CD4-positive, alpha-beta T cell (primary cell): ENCODE measurements at regions not wholly inside any gene's neighbourhood (a gene's known extent, or its start where the extent isn't known, plus 50 kb on each side); places are given as distances from the start of the nearest gene placed in this dataset.

Source experiments
- ATAC-seq: fragments of 200-7000 bp; cut with Tn5 transposase; one replicate; pipeline ENCODE4 v1.10.0; 2022; ENCODE audit warnings: mild to moderate bottlenecking; ENCODE audit not compliant: poor library complexity
- CTCF ChIA-PET: fragments of 350-600 bp; sonication (Branson Sonifier 250); formaldehyde crosslinking; loops from one replicate; lab custom pipeline; 2021; ENCODE audit warnings: antibody characterized with exemption, inconsistent platforms; lab: Charles Lee
- POLR2A ChIA-PET: fragments of 350-600 bp; sonication (Branson Sonifier 250); formaldehyde crosslinking; loops from one replicate; lab custom pipeline; 2021; ENCODE audit warnings: antibody characterized with exemption, inconsistent platforms; lab: Charles Lee
- DNase-seq, 14 experiments: peaks; one replicate each; pipeline ENCODE4 v3.0.0-alpha.2; 2013 to 2020; ENCODE audit warnings: mixed read lengths in 2 of 14
- H3K27ac ChIP-seq, 2 donors: one replicate each; pipeline versions ENCODE4 v1.5.1 to v1.7.0; 2013; ENCODE audit warnings: low read length in 2 of 2, low read depth in 1 of 2, mild to moderate bottlenecking in 1 of 2
- H3K27me3 ChIP-seq, 2 experiments: 1 replicate in 1 of 2; 2 replicates in 1 of 2; pipeline versions ENCODE4 v1.6.1 to v1.7.0; 2013; ENCODE audit warnings: low read length in 2 of 2, control low read depth in 1 of 2, mild to moderate bottlenecking in 1 of 2, moderate library complexity in 1 of 2; ENCODE audit not compliant: insufficient read depth in 2 of 2, control insufficient read depth in 1 of 2
- H3K36me3 ChIP-seq: one replicate; pipeline ENCODE4 v1.6.1; 2013; ENCODE audit warnings: low read length, control low read depth; ENCODE audit not compliant: insufficient read depth
- H3K4me1 ChIP-seq: one replicate; pipeline ENCODE4 v1.6.1; 2013; ENCODE audit warnings: low read length, control low read depth; ENCODE audit not compliant: insufficient read depth
- H3K4me3 ChIP-seq: one replicate; pipeline ENCODE4 v1.5.1; 2013; ENCODE audit warnings: mild to moderate bottlenecking, low read length, moderate library complexity
- H3K9me3 ChIP-seq, 2 experiments: 1 replicate in 1 of 2; 2 replicates in 1 of 2; pipeline versions ENCODE4 v1.6.1 to v1.7.0; 2013; ENCODE audit warnings: low read length in 2 of 2, mild to moderate bottlenecking in 2 of 2, control low read depth in 1 of 2, moderate library complexity in 1 of 2; ENCODE audit not compliant: control insufficient read depth in 1 of 2, insufficient read depth in 1 of 2
- H3K27ac Mint-ChIP-seq: one replicate; pipeline ENCODE4 v1.8.0; 2020; ENCODE audit warnings: mixed read lengths
- H3K27me3 Mint-ChIP-seq: one replicate; pipeline ENCODE4 v1.8.0; 2021; ENCODE audit warnings: mixed read lengths
- H3K36me3 Mint-ChIP-seq: one replicate; pipeline ENCODE4 v1.8.0; 2021; ENCODE audit warnings: low read depth, mixed read lengths
- H3K4me1 Mint-ChIP-seq: one replicate; pipeline ENCODE4 v1.8.0; 2021; ENCODE audit warnings: low read depth, mixed read lengths
- H3K4me3 Mint-ChIP-seq: one replicate; pipeline ENCODE4 v1.8.0; 2020; ENCODE audit warnings: mild to moderate bottlenecking, mixed read lengths
- H3K9me3 Mint-ChIP-seq: one replicate; pipeline ENCODE4 v1.8.0; 2020; ENCODE audit warnings: mixed read lengths
- CTCF ChIP-seq: fragments of 200-600 bp; IDR thresholded peaks from one replicate; pipeline ENCODE4 v1.8.0; 2022; ENCODE audit warnings: antibody characterized with exemption, mild to moderate bottlenecking
- intact Hi-C, 2 experiments: fragments of 100-400 bp; cut with DNase I in 1 of 2; cut with micrococcal nuclease in 1 of 2; formaldehyde crosslinking; loops; one replicate each; pipeline versions ENCODE4 v1.15.1 to v1.9.0; 2023 to 2025; cut with DNase I, micrococcal nuclease

- no peak overlapping the region for H3K4me3 ChIP-seq
- POLR2A ChIA-PET = no interaction called here
- peaks cover 0 to 4% of the 10 kb centered on the region in 2 experiments for H3K9me3 ChIP-seq
- H3K4me1 ChIP-seq = no peaks in the 10 kb centered on the region
- no peak overlapping the region for H3K27ac ChIP-seq
- Mint-ChIP-seq H3K4me1 (no peaks in the 10 kb centered on the region), H3K4me3 (no peak overlapping the region), H3K9me3 (no peaks in the 10 kb centered on the region), H3K27ac (no peak overlapping the region), H3K27me3 (peaks cover 64% of the 10 kb centered on the region), H3K36me3 (no peaks in the 10 kb centered on the region)
- DNase-seq (no peak), ATAC-seq (no peak)
- H3K36me3 ChIP-seq = no peaks in the 10 kb centered on the region
- TF ChIP-seq CTCF = no peak
- intact Hi-C loops = no loop called here
- CTCF ChIA-PET = no interaction called here
- peaks cover 9 to 16% of the 10 kb centered on the region in 2 experiments for H3K27me3 ChIP-seq
These were observed 54.9 kb upstream of the IRX4 start for GRCh38 chr5:1937590-1937989.

- Histone ChIP-seq H3K4me1 (no peaks in the 10 kb centered on the region), H3K27ac (no peak overlapping the region), H3K27me3 (peaks cover 9 to 18% of the 10 kb centered on the region in 2 experiments), H3K9me3 (peaks cover 0 to 4% of the 10 kb centered on the region in 2 experiments), H3K36me3 (no peaks in the 10 kb centered on the region), H3K4me3 (no peak overlapping the region)
- intact Hi-C loops = no loop called here
- Mint-ChIP-seq H3K27me3 (peaks cover 65% of the 10 kb centered on the region), H3K9me3 (no peaks in the 10 kb centered on the region), H3K4me3 (no peak overlapping the region), H3K4me1 (no peaks in the 10 kb centered on the region), H3K27ac (no peak overlapping the region), H3K36me3 (no peaks in the 10 kb centered on the region)
- ChIA-PET CTCF (no interaction called here), POLR2A (no interaction called here)
- DNase-seq (no peak), ATAC-seq (no peak)
- no peak for TF ChIP-seq CTCF
These were observed 54.2 kb upstream of the IRX4 start for GRCh38 chr5:1936901-1937300.

- Mint-ChIP-seq H3K4me1 (no peaks in the 10 kb centered on the region), H3K36me3 (no peaks in the 10 kb centered on the region), H3K27me3 (peaks cover 67% of the 10 kb centered on the region), H3K9me3 (no peaks in the 10 kb centered on the region), H3K27ac (no peak overlapping the region), H3K4me3 (no peak overlapping the region)
- no peak overlapping the region for H3K27ac ChIP-seq
- peaks cover 13 to 22% of the 10 kb centered on the region in 2 experiments for H3K27me3 ChIP-seq
- no peak overlapping the region for H3K4me3 ChIP-seq
- peaks cover 0 to 4% of the 10 kb centered on the region in 2 experiments for H3K9me3 ChIP-seq
- DNase-seq = no peak
- TF ChIP-seq CTCF = no peak
- CTCF ChIA-PET = no interaction called here
- no peak for ATAC-seq
- intact Hi-C loops = no loop called here
- H3K4me1 ChIP-seq = no peaks in the 10 kb centered on the region
- no peaks in the 10 kb centered on the region for H3K36me3 ChIP-seq
- POLR2A ChIA-PET = interaction anchor here (1.0 kb wide), 1 partner anchor 19 kb away, joined by 4 read pairs; no protein-coding TSS in a partner anchor
These were observed 53.7 kb upstream of the IRX4 start for GRCh38 chr5:1936413-1936812.
